Endothelial cell (in vitro differentiated cells): ENCODE measurements at regions not wholly inside any gene's neighbourhood (a gene's known extent, or its start where the extent isn't known, plus 50 kb on each side); places are given as distances from the start of the nearest gene placed in this dataset.

Source experiments
- DNase-seq: peaks from one replicate; pipeline ENCODE4 v3.0.0; 2021; ENCODE audit warnings: low spot score
- H3K27ac Mint-ChIP-seq: one replicate; pipeline ENCODE4 v1.8.0; 2021; ENCODE audit warnings: mixed read lengths, inconsistent platforms; ENCODE audit not compliant: unreplicated experiment
- H3K27me3 Mint-ChIP-seq: one replicate; pipeline ENCODE4 v1.8.0; 2021; ENCODE audit warnings: mild to moderate bottlenecking, moderate library complexity, mixed read lengths, inconsistent platforms; ENCODE audit not compliant: unreplicated experiment
- H3K36me3 Mint-ChIP-seq: one replicate; pipeline ENCODE4 v1.8.0; 2021; ENCODE audit warnings: mild to moderate bottlenecking, low read depth, mixed read lengths, inconsistent platforms; ENCODE audit not compliant: unreplicated experiment
- H3K4me1 Mint-ChIP-seq: one replicate; pipeline ENCODE4 v1.8.0; 2021; ENCODE audit warnings: mild to moderate bottlenecking, mixed read lengths, inconsistent platforms; ENCODE audit not compliant: unreplicated experiment
- H3K4me3 Mint-ChIP-seq: one replicate; pipeline ENCODE4 v1.8.0; 2021; ENCODE audit warnings: mild to moderate bottlenecking, mixed read lengths, inconsistent platforms; ENCODE audit not compliant: unreplicated experiment
- H3K9me3 Mint-ChIP-seq: one replicate; pipeline ENCODE4 v1.8.0; 2021; ENCODE audit warnings: mixed read lengths, inconsistent platforms; ENCODE audit not compliant: unreplicated experiment
- CTCF ChIP-seq: fragments of 200-600 bp; sonication (generic); IDR thresholded peaks from one replicate; pipeline ENCODE4 v1.5.0; 2021; ENCODE audit warnings: antibody characterized with exemption; ENCODE audit not compliant: unreplicated experiment

GRCh38 chrX:39975101-39975925 lies 122.4 kb downstream of the BCOR start:
- H3K27ac Mint-ChIP-seq: no peak overlapping the region
- no peak for DNase-seq

DNA sequence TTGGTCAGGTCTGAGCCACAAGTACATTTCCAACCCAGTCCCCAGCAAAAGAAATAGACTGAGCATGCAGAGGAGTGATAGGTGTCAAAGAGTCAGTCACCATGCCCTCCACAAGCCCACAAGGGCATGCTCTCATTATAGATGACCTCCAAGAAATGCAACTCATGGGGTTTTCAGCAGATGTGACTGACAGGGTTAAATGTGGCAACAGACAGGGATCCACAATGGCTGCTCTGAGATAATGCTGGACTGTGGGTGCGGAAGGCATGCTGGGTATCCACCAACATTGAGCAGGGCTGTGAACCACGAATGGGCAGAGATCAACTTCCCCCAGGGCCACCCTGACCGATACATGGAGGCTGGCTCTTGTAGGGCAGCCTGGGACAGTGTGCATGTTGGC lies 115.8 kb downstream of the BCOR start:
- H3K4me3 Mint-ChIP-seq: no peak overlapping the region
- H3K27ac Mint-ChIP-seq: no peak overlapping the region
- H3K27me3 Mint-ChIP-seq: peaks cover 5% of the 10 kb centered on the region
- DNase-seq: no peak
- no peaks in the 10 kb centered on the region for H3K9me3 Mint-ChIP-seq
- no peak for TF ChIP-seq CTCF
- H3K4me1 Mint-ChIP-seq: peaks cover 26% of the 10 kb centered on the region
- H3K36me3 Mint-ChIP-seq: no peaks in the 10 kb centered on the region

More at GRCh38 chrX:39975101-39975925, 122.4 kb downstream of the BCOR start:
- Mint-ChIP-seq H3K27me3 (peaks cover 2% of the 10 kb centered on the region), H3K4me1 (peaks cover 8% of the 10 kb centered on the region), H3K4me3 (no peak overlapping the region), H3K36me3 (peaks cover 5% of the 10 kb centered on the region), H3K9me3 (peaks cover 5% of the 10 kb centered on the region)
- TF ChIP-seq CTCF: no peak

- TF ChIP-seq CTCF: no peak
- Mint-ChIP-seq H3K4me1 (peaks cover 24% of the 10 kb centered on the region), H3K27ac (no peak overlapping the region), H3K4me3 (no peak overlapping the region), H3K27me3 (peaks cover 5% of the 10 kb centered on the region), H3K36me3 (no peaks in the 10 kb centered on the region), H3K9me3 (no peaks in the 10 kb centered on the region)
- no peak for DNase-seq
Observed at GRCh38 chrX:39982948-39983347, 114.8 kb downstream of the BCOR start.

DNA sequence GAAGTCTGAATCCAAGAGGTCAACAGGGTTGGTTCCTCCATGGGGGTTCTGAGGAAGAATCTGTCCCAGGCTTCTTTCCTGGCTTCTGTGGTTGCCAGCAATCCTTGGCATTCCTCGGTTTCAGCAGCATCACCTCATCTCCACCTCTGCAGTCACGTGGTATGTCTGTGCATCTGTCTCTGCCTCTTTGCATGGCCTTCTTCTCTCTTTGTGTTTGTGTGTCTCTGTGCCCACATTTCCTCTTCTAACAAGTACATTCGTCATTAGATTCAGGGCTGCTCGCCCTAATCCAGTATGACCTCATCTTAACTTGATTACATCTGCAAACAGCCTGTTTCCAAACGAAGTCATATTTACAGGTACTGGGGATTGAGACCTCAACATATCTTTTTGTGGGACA lies 114.0 kb downstream of the BCOR start:
- no peaks in the 10 kb centered on the region for H3K9me3 Mint-ChIP-seq
- no peak for DNase-seq

More for the DNA sequence above, 114.0 kb downstream of the BCOR start:
- Mint-ChIP-seq H3K4me3 (no peak overlapping the region), H3K36me3 (no peaks in the 10 kb centered on the region), H3K4me1 (peaks cover 18% of the 10 kb centered on the region), H3K27ac (no peak overlapping the region), H3K27me3 (peaks cover 5% of the 10 kb centered on the region)
- no peak for TF ChIP-seq CTCF
